HepG2 (cell line): ENCODE measurements at regions not wholly inside any gene's neighbourhood (a gene's known extent, or its start where the extent isn't known, plus 50 kb on each side); places are given as distances from the start of the nearest gene placed in this dataset.
A peak's percentile ranks its signal among the peaks of the same experiment; 100 is the strongest.

Source experiments
- EEA1 ChIP-seq: sonication (generic); formaldehyde crosslinking; IDR thresholded peaks from 2 replicates; pipeline ENCODE4 v1.5.1; 2020; ENCODE audit warnings: mild to moderate bottlenecking, missing genetic modification reagents, borderline replicate concordance
- GABPB1 ChIP-seq: IDR thresholded peaks from 2 replicates; pipeline ENCODE4 v1.6.1; 2016; ENCODE audit warnings: mild to moderate bottlenecking, missing genetic modification reagents, moderate library complexity, missing compliant biosample characterization
- MBD4 ChIP-seq: IDR thresholded peaks from 2 replicates; pipeline ENCODE4 v1.6.1; 2012; ENCODE audit warnings: low read length, inconsistent platforms, borderline replicate concordance
- RBM39 ChIP-seq: fragments of 200-400 bp; formaldehyde crosslinking; IDR thresholded peaks from one replicate; pipeline ENCODE4 v1.6.1; 2018; ENCODE audit warnings: antibody characterized with exemption, mild to moderate bottlenecking, low read depth, low read length; ENCODE audit not compliant: poor library complexity, severe bottlenecking
- SALL2 ChIP-seq: sonication (generic); formaldehyde crosslinking; IDR thresholded peaks from 2 replicates; pipeline ENCODE4 v1.8.1; 2023; ENCODE audit warnings: mild to moderate bottlenecking, missing genetic modification reagents, inconsistent platforms
- SKI ChIP-seq: fragments of 450-650 bp; IDR thresholded peaks from one replicate; pipeline ENCODE4 v1.6.1; 2018; ENCODE audit warnings: mild to moderate bottlenecking; ENCODE audit not compliant: partially characterized antibody
- SP2 ChIP-seq: sonication (generic); formaldehyde crosslinking; IDR thresholded peaks from 2 replicates; pipeline ENCODE4 v1.5.1; 2020; ENCODE audit warnings: mild to moderate bottlenecking, missing genetic modification reagents
- SRF ChIP-seq: IDR thresholded peaks from 2 replicates; pipeline ENCODE4 v1.6.1; 2011; ENCODE audit warnings: mild to moderate bottlenecking, low read depth, low read length, moderate library complexity
- SRSF4 ChIP-seq: fragments of 200-400 bp; formaldehyde crosslinking; IDR thresholded peaks from one replicate; pipeline ENCODE4 v1.6.1; 2018; ENCODE audit warnings: mild to moderate bottlenecking, low read depth, low read length, moderate library complexity; ENCODE audit not compliant: poor library complexity, severe bottlenecking
- SUZ12 ChIP-seq: fragments of 150-350 bp; IDR thresholded peaks from 2 replicates; pipeline ENCODE4 v1.6.1; 2014; ENCODE audit warnings: low read depth, low read length
- THYN1 ChIP-seq: sonication (generic); formaldehyde crosslinking; IDR thresholded peaks from 2 replicates; pipeline ENCODE4 v1.8.1; 2023; ENCODE audit warnings: low read depth, mild to moderate bottlenecking, moderate library complexity, missing genetic modification reagents, borderline replicate concordance
- TOE1 ChIP-seq: sonication (generic); formaldehyde crosslinking; IDR thresholded peaks from 2 replicates; pipeline ENCODE4 v1.4.0; 2020; ENCODE audit warnings: mild to moderate bottlenecking, missing genetic modification reagents
- ZBTB7B ChIP-seq: sonication (generic); formaldehyde crosslinking; IDR thresholded peaks from 2 replicates; pipeline ENCODE4 v1.4.0; 2020; ENCODE audit warnings: missing genetic modification reagents
- ZNF17 ChIP-seq: sonication (generic); formaldehyde crosslinking; IDR thresholded peaks from 2 replicates; pipeline ENCODE4 v1.5.0; 2020; ENCODE audit warnings: mild to moderate bottlenecking, missing genetic modification reagents
- ZNF251 ChIP-seq: sonication (generic); formaldehyde crosslinking; IDR thresholded peaks from 2 replicates; pipeline ENCODE4 v1.9.0; 2021; ENCODE audit warnings: mild to moderate bottlenecking, missing genetic modification reagents
- ZNF382 ChIP-seq: sonication (generic); formaldehyde crosslinking; IDR thresholded peaks from 2 replicates; pipeline ENCODE4 v1.5.0; 2020; ENCODE audit warnings: missing genetic modification reagents, mild to moderate bottlenecking, borderline replicate concordance
- ZNF782 ChIP-seq: sonication (generic); formaldehyde crosslinking; IDR thresholded peaks from 2 replicates; pipeline ENCODE4 v1.4.0; 2020; ENCODE audit warnings: missing genetic modification reagents, mild to moderate bottlenecking, borderline replicate concordance
- ZSCAN30 ChIP-seq: sonication (generic); formaldehyde crosslinking; IDR thresholded peaks from 2 replicates; pipeline ENCODE4 v1.5.0; 2020; ENCODE audit warnings: mild to moderate bottlenecking, missing genetic modification reagents
- TF ChIP-seq, protein P1 (sequence below): IDR thresholded peaks from 2 replicates; pipeline ENCODE4 v1.6.1; 2018; ENCODE audit warnings: missing genetic modification reagents
- TF ChIP-seq, protein P2 (sequence below): sonication (generic); formaldehyde crosslinking; IDR thresholded peaks from 2 replicates; pipeline ENCODE4 v1.4.0; 2020; ENCODE audit warnings: missing genetic modification reagents, mild to moderate bottlenecking, borderline replicate concordance
- TF ChIP-seq, protein P3 (sequence below): sonication (generic); formaldehyde crosslinking; IDR thresholded peaks from 2 replicates; pipeline ENCODE4 v1.5.0; 2020; ENCODE audit warnings: missing genetic modification reagents
- TF ChIP-seq, protein P4 (sequence below): sonication (generic); formaldehyde crosslinking; IDR thresholded peaks from 2 replicates; pipeline ENCODE4; 2020; ENCODE audit warnings: missing genetic modification reagents, mild to moderate bottlenecking, borderline replicate concordance

DNA sequence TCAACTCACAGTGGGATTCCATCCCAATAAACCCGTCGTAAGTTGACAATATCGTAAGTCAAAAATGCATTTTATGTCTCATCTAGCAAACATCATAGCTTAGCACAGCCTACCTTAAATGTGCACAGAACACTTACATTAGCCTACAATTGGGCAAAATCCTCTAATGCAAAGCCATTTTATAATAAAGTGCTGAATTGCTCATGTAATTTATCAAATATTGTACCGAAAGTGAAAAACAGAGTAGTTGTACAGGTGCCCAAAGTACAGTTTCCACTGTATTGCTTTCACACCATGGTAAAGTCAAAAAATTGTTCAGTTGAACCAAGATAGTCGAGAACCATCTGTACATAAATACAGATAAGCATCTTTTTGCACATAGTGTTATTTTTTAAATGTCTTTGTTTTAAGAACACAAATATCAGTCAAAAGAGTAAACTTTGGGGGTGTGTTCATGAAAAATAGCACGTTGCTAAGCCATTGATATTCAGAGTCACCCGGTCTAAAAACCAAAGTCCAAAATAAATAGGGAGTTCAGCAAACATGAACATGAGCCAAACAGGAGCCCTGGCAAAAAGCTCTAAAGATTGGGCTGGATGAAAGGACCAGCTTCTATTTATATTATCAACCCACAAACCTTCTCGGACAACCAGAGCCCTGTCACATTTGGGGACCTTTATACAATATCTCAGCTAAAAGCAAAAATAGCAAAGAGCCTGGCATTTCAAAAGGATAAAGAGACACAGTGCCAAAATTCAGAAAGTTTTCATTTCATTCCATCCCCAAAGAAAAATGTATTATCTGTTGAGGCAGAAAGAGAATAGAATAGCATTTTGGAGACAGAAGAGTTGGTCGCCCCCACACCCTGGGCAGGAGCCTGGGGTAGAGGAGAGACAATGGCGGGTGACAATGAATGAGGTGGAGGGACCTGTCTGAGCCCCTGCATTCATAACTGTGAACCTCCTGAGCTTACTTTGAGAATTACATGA, 105.9 kb upstream of the SH3BP4 start (continued):
- TF ChIP-seq SUZ12, result no peak
- no peak for TF ChIP-seq SRSF4
- no peak for TF ChIP-seq ZNF782 (CRISPR knock-in tag)
- TF ChIP-seq MBD4, result no peak
- peak; percentile 47 for TF ChIP-seq SKI
- no peak for TF ChIP-seq TOE1
- TF ChIP-seq SRF, result no peak
- no peak for TF ChIP-seq ZNF17 (CRISPR knock-in tag)
- TF ChIP-seq, protein P1, sequence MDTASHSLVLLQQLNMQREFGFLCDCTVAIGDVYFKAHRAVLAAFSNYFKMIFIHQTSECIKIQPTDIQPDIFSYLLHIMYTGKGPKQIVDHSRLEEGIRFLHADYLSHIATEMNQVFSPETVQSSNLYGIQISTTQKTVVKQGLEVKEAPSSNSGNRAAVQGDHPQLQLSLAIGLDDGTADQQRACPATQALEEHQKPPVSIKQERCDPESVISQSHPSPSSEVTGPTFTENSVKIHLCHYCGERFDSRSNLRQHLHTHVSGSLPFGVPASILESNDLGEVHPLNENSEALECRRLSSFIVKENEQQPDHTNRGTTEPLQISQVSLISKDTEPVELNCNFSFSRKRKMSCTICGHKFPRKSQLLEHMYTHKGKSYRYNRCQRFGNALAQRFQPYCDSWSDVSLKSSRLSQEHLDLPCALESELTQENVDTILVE (CRISPR knock-in tag), result no peak
- TF ChIP-seq EEA1 (CRISPR knock-in tag), result no peak
- TF ChIP-seq ZSCAN30 (CRISPR knock-in tag), result no peak
- TF ChIP-seq, protein P2, sequence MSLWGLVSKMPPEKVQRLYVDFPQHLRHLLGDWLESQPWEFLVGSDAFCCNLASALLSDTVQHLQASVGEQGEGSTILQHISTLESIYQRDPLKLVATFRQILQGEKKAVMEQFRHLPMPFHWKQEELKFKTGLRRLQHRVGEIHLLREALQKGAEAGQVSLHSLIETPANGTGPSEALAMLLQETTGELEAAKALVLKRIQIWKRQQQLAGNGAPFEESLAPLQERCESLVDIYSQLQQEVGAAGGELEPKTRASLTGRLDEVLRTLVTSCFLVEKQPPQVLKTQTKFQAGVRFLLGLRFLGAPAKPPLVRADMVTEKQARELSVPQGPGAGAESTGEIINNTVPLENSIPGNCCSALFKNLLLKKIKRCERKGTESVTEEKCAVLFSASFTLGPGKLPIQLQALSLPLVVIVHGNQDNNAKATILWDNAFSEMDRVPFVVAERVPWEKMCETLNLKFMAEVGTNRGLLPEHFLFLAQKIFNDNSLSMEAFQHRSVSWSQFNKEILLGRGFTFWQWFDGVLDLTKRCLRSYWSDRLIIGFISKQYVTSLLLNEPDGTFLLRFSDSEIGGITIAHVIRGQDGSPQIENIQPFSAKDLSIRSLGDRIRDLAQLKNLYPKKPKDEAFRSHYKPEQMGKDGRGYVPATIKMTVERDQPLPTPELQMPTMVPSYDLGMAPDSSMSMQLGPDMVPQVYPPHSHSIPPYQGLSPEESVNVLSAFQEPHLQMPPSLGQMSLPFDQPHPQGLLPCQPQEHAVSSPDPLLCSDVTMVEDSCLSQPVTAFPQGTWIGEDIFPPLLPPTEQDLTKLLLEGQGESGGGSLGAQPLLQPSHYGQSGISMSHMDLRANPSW (CRISPR knock-in tag), result peak; percentile 92; the same call in 1 of the 2 replicates
- TF ChIP-seq SP2, result no peak
- TF ChIP-seq SALL2 (CRISPR knock-in tag), result no peak
- TF ChIP-seq GABPB1 (CRISPR knock-in tag), result no peak
- TF ChIP-seq, protein P3, sequence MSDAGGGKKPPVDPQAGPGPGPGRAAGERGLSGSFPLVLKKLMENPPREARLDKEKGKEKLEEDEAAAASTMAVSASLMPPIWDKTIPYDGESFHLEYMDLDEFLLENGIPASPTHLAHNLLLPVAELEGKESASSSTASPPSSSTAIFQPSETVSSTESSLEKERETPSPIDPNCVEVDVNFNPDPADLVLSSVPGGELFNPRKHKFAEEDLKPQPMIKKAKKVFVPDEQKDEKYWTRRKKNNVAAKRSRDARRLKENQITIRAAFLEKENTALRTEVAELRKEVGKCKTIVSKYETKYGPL, result no peak
- no peak for TF ChIP-seq THYN1 (CRISPR knock-in tag)
- no peak for TF ChIP-seq ZNF382
- TF ChIP-seq ZBTB7B, result 0 out of 2 replicates have a peak, but pooled peaks have one; percentile 20
- TF ChIP-seq ZNF251 (CRISPR knock-in tag), result no peak
- TF ChIP-seq, protein P4, sequence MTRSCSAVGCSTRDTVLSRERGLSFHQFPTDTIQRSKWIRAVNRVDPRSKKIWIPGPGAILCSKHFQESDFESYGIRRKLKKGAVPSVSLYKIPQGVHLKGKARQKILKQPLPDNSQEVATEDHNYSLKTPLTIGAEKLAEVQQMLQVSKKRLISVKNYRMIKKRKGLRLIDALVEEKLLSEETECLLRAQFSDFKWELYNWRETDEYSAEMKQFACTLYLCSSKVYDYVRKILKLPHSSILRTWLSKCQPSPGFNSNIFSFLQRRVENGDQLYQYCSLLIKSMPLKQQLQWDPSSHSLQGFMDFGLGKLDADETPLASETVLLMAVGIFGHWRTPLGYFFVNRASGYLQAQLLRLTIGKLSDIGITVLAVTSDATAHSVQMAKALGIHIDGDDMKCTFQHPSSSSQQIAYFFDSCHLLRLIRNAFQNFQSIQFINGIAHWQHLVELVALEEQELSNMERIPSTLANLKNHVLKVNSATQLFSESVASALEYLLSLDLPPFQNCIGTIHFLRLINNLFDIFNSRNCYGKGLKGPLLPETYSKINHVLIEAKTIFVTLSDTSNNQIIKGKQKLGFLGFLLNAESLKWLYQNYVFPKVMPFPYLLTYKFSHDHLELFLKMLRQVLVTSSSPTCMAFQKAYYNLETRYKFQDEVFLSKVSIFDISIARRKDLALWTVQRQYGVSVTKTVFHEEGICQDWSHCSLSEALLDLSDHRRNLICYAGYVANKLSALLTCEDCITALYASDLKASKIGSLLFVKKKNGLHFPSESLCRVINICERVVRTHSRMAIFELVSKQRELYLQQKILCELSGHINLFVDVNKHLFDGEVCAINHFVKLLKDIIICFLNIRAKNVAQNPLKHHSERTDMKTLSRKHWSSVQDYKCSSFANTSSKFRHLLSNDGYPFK (CRISPR knock-in tag), result no peak
- TF ChIP-seq RBM39, result no peak
